Eye (tissue), 1 donor: ENCODE measurements at regions not wholly inside any gene's neighbourhood (a gene's known extent, or its start where the extent isn't known, plus 50 kb on each side); places are given as distances from the start of the nearest gene placed in this dataset.
"Not testable (repeated sequence)": the region's sequence is repeated elsewhere in the genome, so short reads cannot be mapped to it uniquely, and the experiment has no call there.

Experiments
- DNase-seq: peaks from one replicate; pipeline ENCODE4 v3.0.0-alpha.2; 2015

GRCh38 chr3:63124090-63124489 is 154.0 kb upstream of the SYNPR start:
- no peak for DNase-seq

DNA sequence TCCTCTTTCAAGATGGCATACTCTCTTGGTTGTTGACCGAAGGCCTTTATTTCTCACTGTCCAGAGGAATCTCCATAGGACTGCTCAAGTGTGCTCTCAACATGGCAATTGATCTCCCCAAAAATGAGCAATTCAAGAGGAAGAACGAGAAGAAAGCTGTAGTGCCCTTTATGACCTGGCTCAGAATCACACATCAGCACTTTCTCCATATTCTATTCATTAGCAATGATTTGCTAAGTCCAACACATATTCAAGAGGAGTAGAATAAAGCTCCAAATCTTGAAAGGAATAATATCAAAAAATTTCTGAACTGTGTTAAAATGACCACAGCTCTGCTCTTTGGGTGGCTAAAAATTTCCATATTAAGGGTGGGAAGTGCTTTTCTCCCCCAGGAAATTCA is 151.6 kb upstream of the SYNPR start:
- no peak for DNase-seq

DNA sequence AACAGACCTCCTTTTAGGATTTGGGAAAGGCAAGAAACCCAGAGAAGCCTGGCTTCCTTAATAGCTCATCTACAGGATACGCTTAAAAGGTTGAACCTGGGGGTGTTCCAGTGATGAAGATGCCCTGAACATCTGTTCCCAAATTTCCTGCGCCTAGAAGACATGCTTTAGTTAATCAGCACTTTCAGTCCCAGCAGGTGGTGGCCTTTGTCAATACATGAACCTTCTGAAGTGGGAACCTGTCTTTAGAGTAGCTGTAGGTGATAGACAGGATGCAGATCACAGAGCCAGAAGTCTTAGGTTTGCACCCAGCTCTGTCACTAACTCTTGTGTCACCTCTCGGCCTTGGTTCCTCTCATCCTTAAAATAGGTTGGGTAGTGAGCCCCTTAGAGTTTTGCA is 149.7 kb upstream of the SYNPR start:
- no peak for DNase-seq

DNA sequence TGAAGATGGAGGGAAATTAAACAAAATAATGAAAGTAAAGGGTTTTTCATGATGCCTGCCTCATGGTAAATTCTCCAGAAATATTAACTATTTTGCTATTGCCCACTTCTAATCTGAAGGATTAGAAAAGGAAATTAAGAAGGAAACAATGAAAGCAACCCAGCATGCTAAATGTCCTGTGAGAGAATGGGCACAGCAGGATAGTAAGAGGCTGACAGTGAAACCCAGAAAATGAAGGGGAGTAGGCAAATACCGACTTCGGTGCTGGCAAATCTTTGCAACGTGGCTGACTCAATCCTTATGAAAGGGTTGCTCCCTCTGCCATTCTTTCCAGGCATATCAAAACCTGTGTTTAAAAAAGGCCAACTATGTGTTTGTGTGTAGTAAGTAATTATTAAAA is 147.5 kb upstream of the SYNPR start:
- DNase-seq = no peak

DNA sequence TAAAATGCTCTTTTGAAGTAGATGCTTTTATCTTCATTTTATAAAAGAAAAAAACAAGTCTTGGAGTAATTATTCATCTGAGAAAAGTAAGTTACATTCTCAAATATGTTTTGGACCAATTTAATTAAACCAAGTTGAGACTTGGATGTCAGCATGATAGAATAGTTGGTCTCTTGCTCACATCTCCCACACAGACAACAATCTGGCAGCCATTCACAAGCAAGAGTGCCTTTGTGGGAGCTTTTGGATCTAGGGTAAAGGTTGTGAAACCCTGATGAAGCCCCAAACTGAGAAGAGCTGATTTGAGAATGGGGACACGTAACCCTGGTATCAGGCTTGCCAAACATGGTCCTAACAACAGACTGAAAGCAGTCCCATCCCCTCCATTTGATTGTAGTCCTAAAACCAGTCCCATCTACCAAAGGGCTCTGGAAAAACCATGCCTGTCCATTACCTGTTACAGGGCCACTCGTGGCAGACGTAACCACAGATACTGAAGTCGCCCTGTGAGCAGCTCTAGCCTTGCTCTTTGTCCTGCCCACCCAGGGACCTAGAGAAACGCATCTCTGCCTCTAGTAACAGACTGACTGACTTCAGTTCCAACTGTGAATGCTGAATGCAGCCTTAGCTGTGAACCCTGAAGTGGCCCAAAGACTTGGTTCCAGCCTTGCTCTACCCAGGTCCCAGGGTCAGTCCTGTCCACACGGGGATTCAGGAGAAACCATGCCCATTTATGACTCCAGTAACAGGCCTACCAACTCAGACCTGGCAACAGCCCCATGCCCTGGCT is 145.5 kb upstream of the SYNPR start:
- DNase-seq = no peak

GRCh38 chr3:63135367-63135766 is 142.7 kb upstream of the SYNPR start:
- no peak for DNase-seq

DNA sequence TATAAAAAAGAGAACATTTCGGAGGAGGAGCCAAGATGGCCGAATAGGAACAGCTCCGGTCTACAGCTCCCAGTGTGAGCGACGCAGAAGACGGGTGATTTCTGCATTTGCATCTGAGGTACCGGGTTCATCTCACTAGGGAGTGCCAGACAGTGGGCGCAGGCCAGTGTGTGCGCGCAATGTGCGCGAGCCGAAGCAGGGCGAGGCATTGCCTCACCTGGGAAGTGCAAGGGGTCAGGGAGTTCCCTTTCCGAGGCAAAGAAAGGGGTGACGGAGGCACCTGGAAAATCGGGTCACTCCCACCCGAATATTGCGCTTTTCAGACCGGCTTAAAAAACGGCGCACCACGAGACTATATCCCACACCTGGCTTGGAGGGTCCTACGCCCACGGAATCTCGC is 141.9 kb upstream of the SYNPR start:
- DNase-seq = not testable (repeated sequence)

DNA sequence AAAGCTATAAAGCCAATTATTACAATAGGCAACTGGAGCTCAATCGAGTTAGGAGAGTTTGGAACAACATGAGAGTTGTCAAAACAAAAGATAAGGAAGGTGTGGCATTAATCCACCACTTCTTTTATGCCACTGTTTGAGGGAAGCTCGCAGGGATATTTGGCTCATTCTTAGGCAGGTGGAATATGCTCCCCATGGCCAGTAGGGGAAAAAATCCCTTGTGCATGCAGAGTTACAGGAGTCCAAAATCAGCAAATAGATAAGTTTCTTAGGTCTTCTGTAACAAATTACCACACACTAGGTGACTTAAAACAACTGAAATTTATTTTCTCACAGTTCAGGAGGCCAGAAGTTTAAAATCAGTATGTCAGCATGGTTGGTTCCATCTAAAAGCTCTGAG is 135.4 kb upstream of the SYNPR start:
- DNase-seq = no peak

GRCh38 chr3:63146154-63146553 is 132.0 kb upstream of the SYNPR start:
- no peak for DNase-seq

- DNase-seq = no peak
Observed at GRCh38 chr3:63150880-63151279, 127.2 kb upstream of the SYNPR start.

GRCh38 chr3:63151897-63152296 is 126.2 kb upstream of the SYNPR start:
- DNase-seq = no peak

DNA sequence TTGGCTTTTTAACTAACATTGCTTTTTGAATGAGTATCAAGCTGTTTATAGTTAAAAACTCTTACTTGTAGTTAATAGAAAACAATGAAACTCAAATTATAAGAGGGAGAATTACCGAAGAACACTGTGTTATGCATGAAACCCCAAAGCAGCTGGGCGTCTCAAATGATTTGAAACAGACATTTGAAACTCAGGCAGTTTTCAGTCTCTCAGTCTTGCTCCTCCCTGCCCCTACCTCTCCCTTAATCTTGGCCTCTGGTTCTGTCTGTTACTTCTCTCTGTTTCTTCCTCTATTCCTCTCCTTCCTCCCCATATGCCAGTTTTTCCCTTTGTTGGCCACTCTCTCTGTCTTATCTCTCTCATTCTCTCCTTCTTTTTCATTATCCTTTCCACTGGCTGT is 118.3 kb upstream of the SYNPR start:
- DNase-seq = no peak

DNA sequence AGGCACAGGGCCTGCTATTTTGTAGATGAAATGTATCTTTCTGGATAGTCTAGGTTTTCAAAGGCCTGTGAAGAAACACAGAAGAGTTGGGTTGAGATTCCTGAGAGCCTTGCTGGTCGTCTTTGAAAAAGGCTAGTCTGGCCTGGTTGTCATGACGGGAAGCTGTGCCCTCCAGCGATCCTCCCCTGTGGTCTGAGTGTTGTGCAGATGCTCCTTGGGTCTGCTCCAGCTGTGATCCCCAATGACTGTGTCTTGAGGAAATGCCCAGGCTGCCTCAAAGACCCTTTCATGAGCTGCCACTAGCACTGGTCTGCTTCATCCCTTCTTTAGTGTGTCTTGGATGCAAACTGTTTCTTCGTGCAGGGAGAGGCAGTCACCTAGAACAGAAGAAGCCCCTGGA is 111.0 kb upstream of the SYNPR start:
- no peak for DNase-seq

DNA sequence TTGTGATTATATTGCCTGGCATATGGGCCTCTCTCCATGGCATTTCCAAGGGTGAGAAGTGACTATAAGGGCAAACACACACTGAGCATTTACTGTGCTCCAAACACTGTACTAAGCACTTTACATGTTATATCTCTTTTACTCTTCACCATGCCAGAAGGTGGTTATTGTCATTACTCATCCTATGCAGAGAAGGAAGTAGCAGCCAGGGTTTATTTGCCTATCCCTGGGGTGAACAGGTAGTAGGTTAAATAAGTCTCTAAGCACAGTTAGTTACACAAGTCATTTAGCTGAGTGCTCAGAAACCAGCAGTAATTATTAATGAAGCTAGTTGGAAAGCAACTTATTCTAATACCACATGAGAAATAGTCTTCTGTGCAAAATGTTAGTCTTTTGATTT is 109.9 kb upstream of the SYNPR start:
- DNase-seq = no peak

- no peak for DNase-seq
Observed at GRCh38 chr3:63179862-63180522, 98.1 kb upstream of the SYNPR start.

- no peak for DNase-seq
Observed at GRCh38 chr3:63192248-63192647, 85.9 kb upstream of the SYNPR start.

- DNase-seq = peak; percentile 71
Observed at GRCh38 chr3:63193647-63194046, 84.5 kb upstream of the SYNPR start.

DNA sequence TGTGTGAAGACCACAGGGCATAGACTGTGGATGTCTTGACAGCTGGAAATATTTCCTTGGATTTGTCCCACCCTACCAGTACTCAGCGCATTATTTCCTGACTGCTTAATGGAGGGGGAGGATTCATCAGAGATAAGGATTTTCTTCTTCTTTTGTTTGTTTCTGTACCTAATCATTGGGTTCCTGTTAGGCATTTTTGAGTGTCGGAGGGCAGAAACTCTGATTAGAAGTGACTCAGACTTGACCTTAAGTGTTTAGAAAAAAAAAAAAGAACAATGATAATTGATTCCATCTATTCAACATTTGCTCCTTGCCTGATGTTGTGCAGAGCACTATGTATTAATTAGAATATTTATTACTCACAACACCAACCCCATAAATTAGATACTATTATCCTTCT is 78.5 kb upstream of the SYNPR start:
- DNase-seq = no peak

DNA sequence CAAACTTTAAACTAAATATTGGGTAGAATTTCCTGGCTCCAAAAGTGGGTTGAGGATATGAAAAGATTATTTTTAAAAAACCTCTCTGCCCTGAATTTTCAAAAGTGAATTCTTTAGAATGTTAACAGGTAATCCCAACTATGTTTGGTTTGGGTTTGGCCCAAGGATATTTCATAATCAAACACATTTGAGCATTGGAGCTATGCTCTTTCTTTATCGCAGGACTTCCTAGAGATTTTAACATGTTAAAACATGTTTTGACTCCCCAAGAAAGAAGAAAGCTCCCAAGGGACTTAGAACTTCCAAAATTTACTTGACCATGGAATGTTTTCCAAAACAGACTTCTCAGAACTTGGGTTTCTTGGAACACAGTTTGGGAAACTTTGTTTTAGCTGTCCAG is 75.6 kb upstream of the SYNPR start:
- peak; percentile 15 for DNase-seq

DNA sequence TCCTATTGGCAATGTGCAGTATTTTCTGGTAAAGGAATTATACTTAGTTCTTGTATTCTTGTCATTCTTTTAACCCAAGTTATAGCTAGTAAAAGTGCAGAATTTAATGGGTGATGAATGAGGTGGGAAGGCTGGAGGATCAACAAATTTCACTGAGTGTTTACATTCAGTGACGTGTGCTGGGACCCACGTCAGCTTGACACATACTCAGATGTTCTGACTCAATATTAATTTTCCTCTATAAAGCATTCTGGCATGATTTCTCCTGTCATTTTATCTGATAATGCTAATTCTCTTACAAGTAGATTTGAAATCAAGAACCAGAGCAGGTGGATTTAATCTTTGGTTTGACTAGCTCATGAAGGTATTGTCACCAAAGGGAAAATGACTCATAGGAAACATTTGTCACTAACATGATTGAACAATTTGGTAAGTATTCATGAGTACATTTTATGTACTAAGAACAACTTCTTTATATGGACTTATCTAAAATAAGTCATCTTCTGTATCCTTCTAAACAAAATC is 71.0 kb upstream of the SYNPR start:
- DNase-seq = no peak

GRCh38 chr3:63228087-63228486 is 50.0 kb upstream of the SYNPR start:
- peak; percentile 39 for DNase-seq
